IPS-15b (cell line): ENCODE measurements at regions not wholly inside any gene's neighbourhood (a gene's known extent, or its start where the extent isn't known, plus 50 kb on each side); places are given as distances from the start of the nearest gene placed in this dataset.

Source experiments
- H3K27me3 ChIP-seq: one replicate; pipeline ENCODE4 v1.6.1; 2013; ENCODE audit warnings: low read length; ENCODE audit not compliant: control insufficient read depth, insufficient read depth
- H3K36me3 ChIP-seq: one replicate; pipeline ENCODE4 v1.6.1; 2013; ENCODE audit warnings: low read length; ENCODE audit not compliant: control insufficient read depth, insufficient read depth
- H3K4me1 ChIP-seq: one replicate; pipeline ENCODE4 v1.6.1; 2013; ENCODE audit warnings: mild to moderate bottlenecking, low read length; ENCODE audit not compliant: control insufficient read depth, insufficient read depth
- H3K4me3 ChIP-seq: one replicate; pipeline ENCODE4 v1.5.1; 2013; ENCODE audit warnings: low read depth, low read length
- H3K9ac ChIP-seq: one replicate; pipeline ENCODE4 v1.6.1; 2013; ENCODE audit warnings: low read depth, mild to moderate bottlenecking, low read length
- H3K9me3 ChIP-seq: one replicate; pipeline ENCODE4 v1.6.1; 2013; ENCODE audit warnings: mild to moderate bottlenecking, low read length; ENCODE audit not compliant: control insufficient read depth, insufficient read depth

DNA sequence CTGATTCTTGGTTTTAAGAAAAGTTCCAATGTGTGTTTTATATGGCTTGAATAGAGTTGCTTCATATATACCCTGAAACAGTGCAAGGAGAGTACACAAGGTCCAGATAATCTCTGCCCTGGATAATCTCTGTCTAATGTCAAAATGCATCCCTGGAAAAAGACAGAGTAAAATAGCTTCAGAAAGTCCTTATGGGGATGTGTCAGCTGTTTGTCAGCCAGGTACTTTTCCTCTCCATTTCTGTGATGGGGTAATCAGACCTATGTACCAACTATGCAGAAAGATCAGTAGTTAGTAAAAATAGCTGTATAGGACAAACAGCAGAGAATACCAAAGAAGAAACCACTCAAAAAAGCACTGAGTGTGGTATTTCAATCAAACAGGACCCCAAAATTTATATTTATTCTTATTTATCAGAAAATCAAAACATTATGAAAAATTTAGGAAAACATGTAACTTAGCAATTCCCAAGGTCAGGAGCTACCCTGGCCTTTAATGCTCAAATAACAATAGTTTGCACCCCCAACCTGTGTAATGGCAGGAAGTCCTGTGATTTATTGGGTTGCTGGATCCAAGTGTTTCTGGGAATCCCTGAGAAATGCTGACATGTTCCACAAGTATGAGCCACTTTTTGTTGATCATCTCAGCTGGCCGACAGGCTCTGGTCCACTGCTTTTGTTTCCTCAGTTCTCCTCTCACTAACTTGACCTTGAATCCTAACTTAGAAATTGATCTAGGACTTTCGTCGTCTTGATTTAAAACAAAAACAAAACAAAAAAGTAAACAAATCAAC lies 69.6 kb downstream of the MDH1 start:
- Histone ChIP-seq H3K9ac (no peak overlapping the region), H3K27me3 (no peaks in the 10 kb centered on the region), H3K36me3 (no peaks in the 10 kb centered on the region), H3K4me3 (no peak overlapping the region), H3K4me1 (peaks cover 5% of the 10 kb centered on the region), H3K9me3 (no peaks in the 10 kb centered on the region)

DNA sequence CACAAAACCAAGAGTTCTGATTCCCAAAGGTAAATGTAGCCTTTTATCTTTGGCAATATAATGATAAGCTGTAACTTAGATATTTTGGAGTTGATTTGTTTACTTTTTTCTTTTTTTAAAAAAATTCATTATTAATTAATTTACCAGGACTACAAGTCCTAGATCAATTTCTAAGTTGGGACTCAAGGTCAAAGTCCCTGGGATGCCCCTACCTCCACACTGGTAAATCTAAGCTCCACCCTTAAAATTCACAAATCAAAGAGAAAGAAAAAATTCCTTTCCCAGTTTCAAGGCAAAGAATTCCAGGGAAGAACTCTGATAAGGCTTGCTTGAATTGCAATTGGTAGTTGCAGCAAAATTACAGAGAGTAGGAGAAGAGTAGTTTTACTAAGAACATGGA lies 71.3 kb downstream of the MDH1 start:
- H3K9ac ChIP-seq: no peak overlapping the region
- no peaks in the 10 kb centered on the region for H3K36me3 ChIP-seq
- peaks cover 5% of the 10 kb centered on the region for H3K4me1 ChIP-seq
- no peak overlapping the region for H3K4me3 ChIP-seq
- H3K27me3 ChIP-seq: no peaks in the 10 kb centered on the region
- H3K9me3 ChIP-seq: no peaks in the 10 kb centered on the region

DNA sequence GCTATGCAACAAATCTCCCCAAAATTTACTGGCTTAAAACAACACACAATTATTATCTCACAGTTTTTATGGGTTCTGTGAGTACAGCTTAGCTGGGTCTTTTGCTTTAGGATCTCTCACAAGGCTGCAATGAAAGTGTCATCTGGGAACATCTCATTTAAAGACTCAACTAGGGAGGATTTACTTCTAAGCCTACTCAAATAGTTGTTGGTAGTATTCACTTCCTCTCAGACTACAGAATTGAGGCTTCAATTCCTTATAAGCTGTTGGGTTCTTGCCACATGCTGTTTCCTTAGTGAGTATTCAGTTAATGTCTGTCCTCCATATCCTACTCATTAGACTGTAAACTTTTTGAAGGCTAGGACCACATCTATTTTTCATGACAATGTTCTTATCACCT lies 72.3 kb downstream of the MDH1 start:
- Histone ChIP-seq H3K4me3 (no peak overlapping the region), H3K4me1 (peaks cover 5% of the 10 kb centered on the region), H3K9me3 (no peaks in the 10 kb centered on the region), H3K9ac (no peak overlapping the region), H3K36me3 (no peaks in the 10 kb centered on the region), H3K27me3 (no peaks in the 10 kb centered on the region)

DNA sequence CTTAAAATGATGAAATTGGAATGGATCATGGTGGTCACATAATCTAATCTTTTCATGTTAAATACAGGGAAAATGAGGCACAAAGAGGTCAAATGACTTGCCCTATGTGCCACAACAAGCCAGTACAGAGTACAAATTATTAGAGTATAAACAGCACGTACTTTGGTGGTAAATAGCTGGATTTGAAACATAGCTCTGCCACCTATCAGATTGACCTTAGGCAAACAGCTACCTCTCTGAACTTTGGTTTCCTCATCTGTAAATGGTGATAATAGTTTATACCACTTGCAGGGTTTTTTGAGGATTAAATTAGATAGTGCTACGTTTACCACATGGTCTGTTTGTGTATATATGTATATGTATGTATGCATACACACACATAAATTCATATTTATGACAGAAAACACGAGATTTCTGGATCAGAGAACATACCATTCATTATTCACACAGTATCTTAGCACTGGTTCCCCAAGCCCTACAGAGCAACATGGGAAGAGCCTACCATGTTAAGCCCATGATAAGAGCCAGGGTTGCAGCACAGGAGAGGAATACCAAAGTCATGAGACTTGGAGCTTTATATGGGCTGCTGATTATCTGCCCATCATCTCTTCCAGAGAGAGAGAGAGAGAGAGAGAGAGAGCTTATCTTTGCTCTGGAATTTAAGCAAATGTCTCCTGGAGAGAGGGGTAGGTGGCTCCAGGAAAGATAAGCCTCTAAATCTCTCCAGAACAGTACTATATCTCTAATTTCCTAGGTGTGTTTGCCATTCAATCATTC lies 73.5 kb downstream of the MDH1 start:
- Histone ChIP-seq H3K9ac (no peak overlapping the region), H3K4me3 (no peak overlapping the region), H3K9me3 (no peaks in the 10 kb centered on the region), H3K36me3 (no peaks in the 10 kb centered on the region), H3K4me1 (peaks cover 11% of the 10 kb centered on the region), H3K27me3 (no peaks in the 10 kb centered on the region)

DNA sequence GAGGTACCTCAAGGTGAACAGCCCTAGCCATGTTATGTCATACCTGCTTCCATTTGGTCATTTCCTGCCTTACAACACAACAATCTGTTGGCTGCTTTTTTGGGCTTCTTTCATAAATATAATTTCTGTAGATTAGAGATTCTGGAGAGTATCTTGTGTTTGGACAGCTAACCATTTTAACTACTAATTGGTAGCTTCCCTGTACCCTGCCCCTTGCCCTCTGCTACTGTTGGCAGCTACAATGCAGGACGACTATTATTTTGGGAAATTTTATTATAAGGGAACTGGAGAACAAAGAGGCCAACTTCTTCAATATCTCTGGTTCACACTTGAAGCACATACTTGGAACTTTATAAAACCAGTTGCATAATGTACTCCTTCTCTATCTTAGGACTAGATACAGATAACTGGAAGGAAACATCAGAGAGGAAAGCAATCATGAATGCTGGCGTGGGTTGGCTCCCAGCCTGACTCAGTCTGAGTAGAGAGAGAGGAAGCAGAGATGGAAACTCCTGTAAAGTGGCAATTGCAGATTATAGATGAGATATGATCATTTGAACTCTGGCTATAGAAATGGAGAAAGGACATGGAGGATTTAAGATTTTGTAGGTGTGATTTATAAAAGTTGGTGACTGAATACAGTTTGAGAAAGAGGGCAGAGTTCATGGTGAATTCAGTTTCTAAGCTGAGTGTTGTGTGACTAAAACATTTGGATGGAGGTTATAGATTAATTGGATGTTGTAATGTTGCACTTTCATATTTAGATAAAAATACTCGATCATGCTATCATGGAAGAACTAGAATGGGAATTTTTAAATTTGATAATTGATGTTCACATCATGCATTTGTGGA lies 74.5 kb downstream of the MDH1 start:
- Histone ChIP-seq H3K9me3 (no peaks in the 10 kb centered on the region), H3K27me3 (no peaks in the 10 kb centered on the region), H3K4me1 (peaks cover 20% of the 10 kb centered on the region), H3K4me3 (no peak overlapping the region), H3K9ac (no peak overlapping the region), H3K36me3 (no peaks in the 10 kb centered on the region)

DNA sequence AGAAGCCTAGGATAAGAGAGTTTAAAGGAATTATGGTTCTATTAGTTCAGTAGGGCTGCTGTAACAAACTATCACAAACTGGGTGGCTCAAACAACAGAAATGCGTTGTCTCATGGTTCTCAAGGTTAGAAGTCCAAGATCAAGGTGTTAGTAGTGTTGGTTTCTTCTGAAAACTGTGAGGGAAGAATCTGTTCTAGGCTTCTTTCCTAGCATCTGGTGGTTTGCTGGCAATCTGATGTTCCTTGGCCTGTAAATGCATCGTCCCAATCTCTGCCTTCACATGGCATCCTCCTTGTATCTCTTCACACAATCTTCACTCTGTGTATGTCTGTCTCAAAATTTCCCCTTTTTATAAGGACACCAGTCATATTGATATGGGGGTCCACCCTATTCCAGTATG lies 76.3 kb downstream of the MDH1 start:
- H3K4me1 ChIP-seq: peaks cover 26% of the 10 kb centered on the region
- H3K27me3 ChIP-seq: no peaks in the 10 kb centered on the region
- no peak overlapping the region for H3K4me3 ChIP-seq
- no peak overlapping the region for H3K9ac ChIP-seq
- H3K9me3 ChIP-seq: no peaks in the 10 kb centered on the region
- H3K36me3 ChIP-seq: no peaks in the 10 kb centered on the region

DNA sequence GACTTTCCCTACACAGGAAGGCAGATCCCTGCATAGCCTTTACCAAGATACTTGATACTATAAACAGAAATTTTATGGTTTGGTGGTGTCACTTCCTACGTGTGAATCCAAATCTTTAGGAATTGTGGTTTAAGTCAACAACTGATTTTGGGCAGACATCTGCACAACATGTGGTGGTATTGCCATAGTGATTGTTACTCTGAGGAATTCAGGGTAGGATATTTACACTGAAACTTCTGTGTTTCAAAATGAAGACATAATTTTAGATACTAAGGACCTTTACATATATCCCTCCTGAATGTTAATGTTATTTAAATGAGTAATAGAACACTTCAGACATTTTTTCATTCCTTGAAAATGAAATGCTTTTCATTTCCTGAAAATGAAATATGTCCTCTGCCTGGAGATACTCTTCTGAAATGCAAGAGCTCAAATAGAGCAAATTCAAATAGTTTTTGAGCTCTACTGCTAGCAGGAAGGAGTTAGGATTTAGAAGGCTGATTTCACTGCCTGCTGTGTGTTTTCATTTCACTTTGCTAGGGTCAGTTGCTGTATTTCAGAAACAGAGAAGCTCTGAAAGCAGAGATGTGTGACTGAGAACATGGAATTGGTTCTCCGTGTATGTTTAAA lies 77.2 kb downstream of the MDH1 start:
- Histone ChIP-seq H3K9me3 (no peaks in the 10 kb centered on the region), H3K9ac (no peak overlapping the region), H3K27me3 (no peaks in the 10 kb centered on the region), H3K4me3 (no peak overlapping the region), H3K4me1 (peaks cover 22% of the 10 kb centered on the region), H3K36me3 (no peaks in the 10 kb centered on the region)

DNA sequence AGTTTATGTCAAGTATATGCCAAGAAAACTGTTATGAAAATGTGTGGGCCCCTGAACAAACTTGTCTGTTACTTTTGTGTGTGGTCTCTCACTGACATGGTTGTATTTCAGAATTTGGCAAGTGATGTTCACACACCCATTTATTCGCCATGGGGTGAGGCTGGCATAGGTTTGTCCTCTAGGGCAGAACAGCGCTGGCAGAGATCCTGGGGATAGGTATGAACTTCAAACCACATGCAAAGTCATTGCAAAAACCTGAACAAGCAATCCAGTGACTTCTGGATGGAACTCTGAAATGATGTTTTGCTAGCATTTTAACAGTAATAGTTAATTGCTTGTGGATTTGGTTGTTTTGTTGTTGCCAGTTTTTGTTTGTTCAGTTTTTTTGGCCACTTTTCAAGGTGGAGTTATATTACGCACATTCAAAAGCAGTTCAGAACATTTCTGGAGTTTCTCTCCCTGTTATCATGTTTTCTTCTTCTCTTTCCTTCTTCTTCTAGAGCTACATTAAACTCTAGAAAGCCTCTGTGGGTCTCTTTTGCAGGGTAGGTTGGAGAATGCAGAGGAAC lies 78.5 kb downstream of the MDH1 start:
- no peak overlapping the region for H3K4me3 ChIP-seq
- H3K9ac ChIP-seq: no peak overlapping the region
- no peaks in the 10 kb centered on the region for H3K27me3 ChIP-seq
- H3K4me1 ChIP-seq: peaks cover 21% of the 10 kb centered on the region
- H3K9me3 ChIP-seq: no peaks in the 10 kb centered on the region
- H3K36me3 ChIP-seq: no peaks in the 10 kb centered on the region

DNA sequence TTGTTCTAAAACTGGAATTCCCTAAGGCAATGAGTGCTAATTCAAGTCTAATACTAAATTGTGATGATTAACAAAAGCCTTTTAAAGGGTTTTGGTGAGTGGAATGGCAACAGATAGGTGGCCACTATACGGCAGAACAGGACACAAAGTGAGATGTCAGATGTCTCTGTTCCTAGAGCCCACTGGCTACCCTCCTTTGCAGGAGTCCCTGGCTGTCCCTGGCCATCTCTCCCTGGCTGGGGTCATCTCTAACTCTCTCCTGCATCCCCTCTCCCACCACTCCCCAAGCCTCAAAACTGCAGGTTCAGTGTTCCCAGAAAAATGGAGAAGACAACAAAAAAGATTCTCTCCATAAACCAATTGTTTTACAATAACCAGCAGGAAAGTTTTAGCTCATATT lies 79.2 kb downstream of the MDH1 start:
- Histone ChIP-seq H3K4me3 (no peak overlapping the region), H3K9ac (peak overlapping the region; percentile 27), H3K27me3 (no peaks in the 10 kb centered on the region), H3K36me3 (no peaks in the 10 kb centered on the region), H3K9me3 (no peaks in the 10 kb centered on the region), H3K4me1 (peaks cover 21% of the 10 kb centered on the region)

DNA sequence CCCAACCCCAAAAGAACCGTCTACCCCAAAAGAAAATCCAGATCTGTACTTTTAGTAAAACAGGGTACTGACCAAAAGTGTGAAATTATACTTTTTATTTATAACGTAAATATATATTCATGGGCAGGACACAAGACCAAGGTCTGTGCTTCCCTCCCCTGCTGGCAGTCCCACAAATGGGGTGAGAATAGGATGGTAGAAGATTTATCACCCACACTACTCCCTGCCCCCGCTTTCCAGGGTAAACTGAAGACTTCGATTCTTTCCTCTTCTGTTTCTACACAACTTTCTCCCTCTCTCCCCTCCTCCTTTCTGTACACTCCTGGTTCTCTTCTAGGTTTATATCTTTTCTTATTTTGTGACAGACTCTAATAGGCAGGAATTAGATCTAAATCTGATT lies 79.7 kb downstream of the MDH1 start:
- Histone ChIP-seq H3K27me3 (no peaks in the 10 kb centered on the region), H3K4me1 (peaks cover 21% of the 10 kb centered on the region), H3K4me3 (no peak overlapping the region), H3K36me3 (no peaks in the 10 kb centered on the region), H3K9me3 (no peaks in the 10 kb centered on the region), H3K9ac (no peak overlapping the region)

DNA sequence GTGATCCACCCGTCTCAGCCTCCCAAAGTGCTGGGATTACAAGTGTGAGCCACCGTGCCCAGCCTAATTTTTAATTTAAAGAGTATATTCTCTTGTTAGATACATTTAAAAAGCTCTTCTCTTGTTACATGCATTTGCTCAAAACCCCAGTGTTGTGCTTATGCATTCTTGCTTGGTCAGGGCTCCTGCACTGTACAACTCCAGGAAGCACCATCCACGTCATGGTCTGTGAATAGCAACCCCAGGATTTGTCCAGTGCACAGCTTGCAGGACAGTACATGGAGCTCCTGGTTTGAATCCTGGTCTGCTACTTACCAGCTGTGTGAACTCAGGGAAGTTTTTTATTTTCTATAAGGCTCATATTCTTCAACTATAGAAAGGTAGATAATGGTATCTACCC lies 80.8 kb downstream of the MDH1 start:
- Histone ChIP-seq H3K9me3 (no peaks in the 10 kb centered on the region), H3K4me1 (peaks cover 21% of the 10 kb centered on the region), H3K36me3 (no peaks in the 10 kb centered on the region), H3K27me3 (no peaks in the 10 kb centered on the region), H3K9ac (no peak overlapping the region), H3K4me3 (no peak overlapping the region)
